K562 (cell line): ENCODE measurements at regions not wholly inside any gene's neighbourhood (a gene's known extent, or its start where the extent isn't known, plus 50 kb on each side); places are given as distances from the start of the nearest gene placed in this dataset.

Source experiments
- ATAC-seq: fragments of 200-7000 bp; cut with Tn5 transposase; 3 replicates; pipeline ENCODE4 v1.9.1; 2020; ENCODE audit warnings: moderate library complexity
- BruUV-seq: library from RNA; stranded (reverse); fragments of 400-500 nt; replicated peaks from 2 replicates; lab custom pipeline; 2021; lab: Mats Ljungman, UMichigan
- CTCF ChIA-PET: fragments of 300-600 bp; formaldehyde crosslinking; extraction: SDS; loops from one replicate; lab custom pipeline; 2021; ENCODE audit warnings: low intra/inter-chr PET ratio; lab: Yijun Ruan, JAX
- POLR2A ChIA-PET: fragments of 300-600, 350-650 bp; sonication (Branson Sonifier 250); formaldehyde crosslinking; extraction: SDS; loops from one replicate; lab custom pipeline; 2021; ENCODE audit warnings: antibody characterized with exemption, inconsistent platforms; lab: Yijun Ruan, JAX
- DNase-seq, 4 experiments: peaks; one replicate each; pipeline versions ENCODE4 v3.0.0 to v3.0.0-alpha.2; 2011 to 2018; ENCODE audit warnings: low spot score in 3 of 4, mixed read lengths in 3 of 4; ENCODE audit errors: extremely low read depth in 1 of 4
- FAIRE-seq: peaks from 2 replicates; lab custom pipeline; 2011; peaks lifted over from hg19 to GRCh38; lab: Jason Lieb, UNC
- H2AFZ ChIP-seq: 2 replicates; pipeline ENCODE4 v1.6.0; 2011; ENCODE audit warnings: low read depth, low read length, control low read depth, inconsistent platforms
- H3K27ac ChIP-seq: fragments of 200-600 bp; 3 replicates; pipeline ENCODE4 v1.8.0; 2011; ENCODE audit warnings: low read depth, mild to moderate bottlenecking, control low read depth, inconsistent platforms, low read length, moderate library complexity, mixed read lengths; ENCODE audit errors: extremely low read depth
- H3K27me3 ChIP-seq, 2 experiments: fragments of 300-600 bp in 1 of 2; 2 replicates in 1 of 2; 3 replicates in 1 of 2; pipeline versions ENCODE4 v1.6.0 to v1.8.0; 2011; ENCODE audit warnings: inconsistent platforms in 2 of 2, low read length in 2 of 2, mild to moderate bottlenecking in 1 of 2, mixed read lengths in 1 of 2, moderate library complexity in 1 of 2; ENCODE audit not compliant: control insufficient read depth in 2 of 2, insufficient read depth in 2 of 2
- H3K36me3 ChIP-seq: fragments of 300-600 bp; 3 replicates; pipeline ENCODE4 v1.8.0; 2011; ENCODE audit warnings: mild to moderate bottlenecking, low read length, inconsistent platforms; ENCODE audit not compliant: control insufficient read depth, insufficient read depth
- H3K4me1 ChIP-seq, 2 experiments: fragments of 200-600 bp in 1 of 2; replicated peaks in 1 of 2; 2 replicates in 1 of 2; 3 replicates in 1 of 2; pipeline versions ENCODE4 v1.5.1 to v1.8.0; 2011; ENCODE audit warnings: inconsistent platforms in 2 of 2, low read length in 2 of 2, mild to moderate bottlenecking in 1 of 2, mixed read lengths in 1 of 2, moderate library complexity in 1 of 2; ENCODE audit not compliant: control insufficient read depth in 2 of 2, insufficient read depth in 2 of 2
- H3K4me2 ChIP-seq: 2 replicates; pipeline ENCODE4 v1.6.1; 2011; ENCODE audit warnings: low read length, control low read depth, inconsistent platforms, mixed read lengths; ENCODE audit not compliant: insufficient read depth
- H3K4me3 ChIP-seq: fragments of 200-600 bp; sonication (generic), shearing (Covaris generic); 2 replicates; pipeline ENCODE4 v1.5.1; 2016; ENCODE audit warnings: control low read depth, inconsistent platforms
- H3K79me2 ChIP-seq: fragments of 200-600 bp; 3 replicates; pipeline ENCODE4 v1.8.0; 2011; ENCODE audit warnings: low read length, inconsistent platforms; ENCODE audit not compliant: control insufficient read depth, insufficient read depth
- H3K9ac ChIP-seq, 2 experiments: 2 replicates each; pipeline versions ENCODE4 v1.6.0 to v1.6.1; 2011; ENCODE audit warnings: low read depth in 2 of 2, low read length in 2 of 2, control low read depth in 1 of 2, inconsistent platforms in 1 of 2, mild to moderate bottlenecking in 1 of 2, mixed read lengths in 1 of 2; ENCODE audit not compliant: insufficient read depth in 1 of 2
- H3K9me1 ChIP-seq: one replicate; pipeline ENCODE4 v1.6.0; 2011; ENCODE audit warnings: inconsistent platforms, mild to moderate bottlenecking, low read length, moderate library complexity; ENCODE audit not compliant: control insufficient read depth, insufficient read depth
- H3K9me3 ChIP-seq: replicated peaks from 2 replicates; pipeline ENCODE4 v1.5.1; 2011; ENCODE audit warnings: low read depth, low read length, inconsistent platforms; ENCODE audit not compliant: control insufficient read depth, insufficient read depth
- H4K20me1 ChIP-seq: replicated peaks from 2 replicates; pipeline ENCODE4 v1.6.1; 2011; ENCODE audit warnings: low read length, inconsistent platforms, mixed read lengths; ENCODE audit not compliant: control insufficient read depth, insufficient read depth
- CREM ChIP-seq: IDR thresholded peaks from 2 replicates; pipeline ENCODE4 v1.6.1; 2014; ENCODE audit warnings: antibody characterized with exemption, low read depth
- ERF ChIP-seq: fragments of 450-650 bp; formaldehyde crosslinking; IDR thresholded peaks from 2 replicates; pipeline ENCODE4 v1.4.0; 2020; ENCODE audit warnings: mild to moderate bottlenecking, mixed read lengths
- FOXA3 ChIP-seq, 2 experiments: fragments of 450-650 bp in 1 of 2; sonication (generic) in 1 of 2; formaldehyde crosslinking; IDR thresholded peaks in 1 of 2; conservative IDR thresholded peaks in 1 of 2; 2 replicates each; pipeline versions ENCODE4 v1.4.0 to v1.8.0; 2020 to 2022; ENCODE audit warnings: mild to moderate bottlenecking in 2 of 2, missing genetic modification reagents in 1 of 2
- ILF3 ChIP-seq: fragments of 450-650 bp; IDR thresholded peaks from 2 replicates; pipeline ENCODE4 v1.6.1; 2018; ENCODE audit warnings: antibody characterized with exemption, mild to moderate bottlenecking, moderate library complexity, borderline replicate concordance
- NEUROD1 ChIP-seq: fragments of 150-350 bp; IDR thresholded peaks from 2 replicates; pipeline ENCODE4 v1.6.1; 2014; ENCODE audit warnings: borderline replicate concordance, low read length, low read depth; ENCODE audit not compliant: partially characterized antibody
- WGBS: fragments of 100-300 bp; shearing (Covaris generic); methylation state at CpG from one replicate; pipeline ENCODE4 v1.1.6; 2016; ENCODE audit warnings: low coverage, mixed read lengths; ENCODE audit not compliant: insufficient coverage; ENCODE audit errors: missing lambda C conversion rate; 5-methylcytosine and 5-hydroxymethylcytosine counted together
- in situ Hi-C: fragments of 300-500 bp; cut with MboI; formaldehyde crosslinking; loops from 4 replicates; pipeline ENCODE4 v1.15.0; 2018; ENCODE audit warnings: inconsistent platforms, mixed read lengths
- intact Hi-C: fragments of 100-400 bp; cut with micrococcal nuclease; formaldehyde crosslinking; loops from 2 replicates; pipeline ENCODE4 v1.14.2; 2022

- CTCF ChIA-PET: no interaction called here
- ATAC-seq (no peak), FAIRE-seq (no peak), DNase-seq (no peak)
- TF ChIP-seq ERF (no peak), NEUROD1 (no peak)
- no peaks in the 10 kb centered on the region for H3K27me3 ChIP-seq
- H3K79me2 ChIP-seq: no peaks in the 10 kb centered on the region
- no peaks in the 10 kb centered on the region for H4K20me1 ChIP-seq
- intact Hi-C loops: no loop called here
- H3K9me1 ChIP-seq: no peaks in the 10 kb centered on the region
- no peaks in the 10 kb centered on the region for H3K36me3 ChIP-seq
- 18% methylated on average over 1 of the region's 1 CpG for WGBS
- BruUV-seq: no TSS peak
- POLR2A ChIA-PET: no interaction called here
- H3K4me3 ChIP-seq: no peak overlapping the region
- H3K27ac ChIP-seq: no peak overlapping the region
- H3K9me3 ChIP-seq: no peaks in the 10 kb centered on the region; the same call in 1 of the 2 replicates
- in situ Hi-C loops: no loop called here
- no peak overlapping the region for H3K9ac ChIP-seq
- no peak overlapping the region for H2AFZ ChIP-seq
- H3K4me1 ChIP-seq: no peaks in the 10 kb centered on the region
- H3K4me2 ChIP-seq: no peak overlapping the region
Observed at GRCh38 chr3:144566320-144566719, 594.7 kb downstream of the DIPK2A start.

- CTCF ChIA-PET: no interaction called here
- intact Hi-C loops (no loop called here), in situ Hi-C loops (no loop called here)
- no peaks in the 10 kb centered on the region for H3K79me2 ChIP-seq
- no peaks in the 10 kb centered on the region for H4K20me1 ChIP-seq
- no peaks in the 10 kb centered on the region for H3K9me1 ChIP-seq
- TF ChIP-seq CREM (no peak), FOXA3 (CRISPR knock-in tag; conservative IDR thresholded peaks at IDR 0.05 in 1 of 2, IDR thresholded peaks at IDR 0.05 in 1 of 2) (no peak), ILF3 (no peak)
- H2AFZ ChIP-seq: no peak overlapping the region
- POLR2A ChIA-PET: no interaction called here
- no peak overlapping the region for H3K27ac ChIP-seq
- H3K36me3 ChIP-seq: no peaks in the 10 kb centered on the region
- no TSS peak for BruUV-seq
- FAIRE-seq (no peak), DNase-seq (no peak), ATAC-seq (no peak)
- 7% methylated on average over 1 of the region's 1 CpG for whole genome bisulfite sequencing
- H3K4me3 ChIP-seq: no peak overlapping the region
- no peak overlapping the region for H3K9ac ChIP-seq
- no peak overlapping the region for H3K4me2 ChIP-seq
- H3K27me3 ChIP-seq: no peaks in the 10 kb centered on the region
- no peaks in the 10 kb centered on the region; the same call in 1 of the 2 replicates for H3K9me3 ChIP-seq
- H3K4me1 ChIP-seq: no peaks in the 10 kb centered on the region
Observed at GRCh38 chr3:144569651-144570050, 598.0 kb downstream of the DIPK2A start.
